B cell (primary cell): ENCODE measurements at regions not wholly inside any gene's neighbourhood (a gene's known extent, or its start where the extent isn't known, plus 50 kb on each side); places are given as distances from the start of the nearest gene placed in this dataset.
"Not testable (repeated sequence)": the region's sequence is repeated elsewhere in the genome, so short reads cannot be mapped to it uniquely, and the experiment has no call there.

ENCODE experiments used
- ATAC-seq: fragments of 200-7000 bp; cut with Tn5 transposase; one replicate; pipeline ENCODE4 v1.10.0; 2021; ENCODE audit warnings: low read depth, mild to moderate bottlenecking, moderate number of reproducible peaks, moderate library complexity
- CTCF ChIA-PET: fragments of 350-600 bp; sonication (Branson Sonifier 250); formaldehyde crosslinking; loops from one replicate; lab custom pipeline; 2021; ENCODE audit warnings: antibody characterized with exemption, inconsistent platforms; lab: Charles Lee
- POLR2A ChIA-PET: fragments of 350-600 bp; sonication (Branson Sonifier 250); formaldehyde crosslinking; loops from one replicate; lab custom pipeline; 2021; ENCODE audit warnings: antibody characterized with exemption; lab: Charles Lee
- DNase-seq: peaks from one replicate; pipeline ENCODE4 v3.0.0; 2013
- H2AFZ ChIP-seq: 2 replicates; pipeline ENCODE4 v1.6.1; 2012; ENCODE audit warnings: mild to moderate bottlenecking, low read depth, low read length; ENCODE audit not compliant: insufficient read depth, poor library complexity, severe bottlenecking
- H3K27ac ChIP-seq, 2 donors: 1 replicate in 1 of 2; 2 replicates in 1 of 2; pipeline ENCODE4 v1.5.1; 2012 to 2013; ENCODE audit warnings: low read length in 2 of 2, mild to moderate bottlenecking in 2 of 2, moderate library complexity in 1 of 2
- H3K27me3 ChIP-seq, 4 experiments: fragments of 200-600 bp in 1 of 4; sonication (generic) in 1 of 4; replicated peaks in 1 of 4; 1 replicate in 2 of 4; 2 replicates in 2 of 4; pipeline versions ENCODE4 v1.6.1 to v1.7.0; 2013 to 2016; ENCODE audit warnings: low read length in 3 of 4, mild to moderate bottlenecking in 2 of 4, mixed read lengths in 1 of 4, moderate library complexity in 1 of 4; ENCODE audit not compliant: insufficient read depth in 4 of 4, control insufficient read depth in 3 of 4; ENCODE audit errors: control extremely low read depth in 1 of 4
- H3K36me3 ChIP-seq, 2 experiments: replicated peaks in 1 of 2; 1 replicate in 1 of 2; 2 replicates in 1 of 2; pipeline versions ENCODE4 v1.6.1 to v1.7.1; 2013; ENCODE audit warnings: low read length in 1 of 2; ENCODE audit not compliant: insufficient read depth in 2 of 2, control insufficient read depth in 1 of 2; ENCODE audit errors: control extremely low read depth in 1 of 2, extremely low read depth in 1 of 2
- H3K4me1 ChIP-seq, 2 donors: fragments of 200-600 bp in 1 of 2; sonication (generic) in 1 of 2; 1 replicate in 1 of 2; 2 replicates in 1 of 2; pipeline versions ENCODE4 v1.5.1 to v1.6.1; 2013 to 2017; ENCODE audit warnings: low read length in 2 of 2; ENCODE audit not compliant: control insufficient read depth in 2 of 2, insufficient read depth in 2 of 2
- H3K4me2 ChIP-seq: replicated peaks from 2 replicates; pipeline ENCODE3; 2012; ENCODE audit warnings: mild to moderate bottlenecking, low read depth, low read length; ENCODE audit not compliant: poor library complexity, severe bottlenecking
- H3K4me3 ChIP-seq, 5 experiments: fragments of 200-600 bp in 1 of 5; sonication (generic) in 1 of 5; 1 replicate in 3 of 5; 2 replicates in 2 of 5; pipeline versions ENCODE4 v1.5.1 to v1.7.0; 2011 to 2016; ENCODE audit warnings: low read length in 4 of 5, mild to moderate bottlenecking in 4 of 5, low read depth in 2 of 5, control low read depth in 1 of 5, moderate library complexity in 1 of 5; ENCODE audit not compliant: insufficient read depth in 1 of 5; ENCODE audit errors: control extremely low read depth in 1 of 5, extremely low read depth in 1 of 5
- H3K79me2 ChIP-seq: fragments of 200-600 bp; sonication (generic); one replicate; pipeline ENCODE4 v1.6.0; 2016; ENCODE audit warnings: low read length; ENCODE audit not compliant: control insufficient read depth, insufficient read depth
- H3K9ac ChIP-seq: fragments of 200-600 bp; sonication (generic); 2 replicates; pipeline ENCODE4 v1.6.1; 2017; ENCODE audit warnings: mild to moderate bottlenecking, low read length, moderate library complexity
- H3K9me3 ChIP-seq, 3 donors: one replicate each; pipeline versions ENCODE4 v1.6.1 to v1.7.1; 2013; ENCODE audit warnings: low read length in 2 of 3; ENCODE audit not compliant: control insufficient read depth in 2 of 3, insufficient read depth in 1 of 3; ENCODE audit errors: control extremely low read depth in 1 of 3
- H4K20me1 ChIP-seq: 2 replicates; pipeline ENCODE4 v1.6.0; 2012; ENCODE audit warnings: mild to moderate bottlenecking, low read length; ENCODE audit not compliant: insufficient read depth, control insufficient read depth, poor library complexity, severe bottlenecking
- H3K27ac Mint-ChIP-seq: one replicate; pipeline ENCODE4 v1.8.0; 2021; ENCODE audit warnings: mixed read lengths
- H3K27me3 Mint-ChIP-seq: one replicate; pipeline ENCODE4 v1.8.0; 2021; ENCODE audit warnings: mixed read lengths
- H3K4me1 Mint-ChIP-seq: one replicate; pipeline ENCODE4 v1.8.0; 2021; ENCODE audit warnings: mixed read lengths
- H3K4me3 Mint-ChIP-seq: one replicate; pipeline ENCODE4 v1.8.0; 2021; ENCODE audit warnings: mixed read lengths
- H3K9me3 Mint-ChIP-seq: one replicate; pipeline ENCODE4 v1.8.0; 2022; ENCODE audit warnings: mixed read lengths; ENCODE audit not compliant: insufficient read depth
- EZH2 ChIP-seq: IDR thresholded peaks from 2 replicates; pipeline ENCODE4 v1.6.1; 2012; ENCODE audit warnings: borderline replicate concordance, low read depth, mild to moderate bottlenecking, moderate library complexity, low read length; ENCODE audit not compliant: insufficient read depth, poor library complexity, severe bottlenecking
- WGBS: methylation state at CpG from one replicate; pipeline ENCODE4 v1.1.5; 2013; ENCODE audit warnings: missing lambda C conversion rate; ENCODE audit not compliant: insufficient coverage; 5-methylcytosine and 5-hydroxymethylcytosine counted together
- intact Hi-C: fragments of 100-400 bp; cut with micrococcal nuclease; formaldehyde crosslinking; loops from one replicate; pipeline ENCODE4 v1.10.0; 2022
- TF ChIP-seq, protein P1 (sequence below): fragments of 200-600 bp; IDR thresholded peaks from one replicate; pipeline ENCODE4 v1.8.0; 2022; ENCODE audit warnings: antibody characterized with exemption, mild to moderate bottlenecking

DNA sequence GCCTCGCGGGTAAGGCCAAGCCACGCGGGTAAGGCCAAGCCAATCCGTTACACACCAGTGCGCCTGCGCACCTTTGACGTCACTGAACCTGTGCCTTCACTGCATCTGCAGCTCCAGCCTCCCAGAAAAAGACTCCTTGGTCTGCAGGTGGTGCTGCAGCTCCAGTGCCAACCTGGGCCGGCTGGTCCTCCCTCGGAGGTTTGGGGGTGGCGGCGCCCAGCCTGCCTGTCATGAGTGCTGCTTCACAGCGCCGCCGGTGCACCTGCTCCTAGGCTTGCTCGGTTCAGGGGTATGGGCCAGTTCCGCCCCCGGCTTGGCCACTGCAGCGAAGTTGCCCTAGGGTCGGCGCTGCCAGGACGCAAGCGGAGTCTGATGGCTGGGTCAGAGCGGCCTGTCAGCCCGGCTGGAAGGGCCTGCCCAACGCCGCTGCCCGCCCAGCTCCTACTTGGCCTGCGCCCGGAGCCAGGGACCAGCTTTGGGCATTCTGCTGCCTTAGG, 146.6 kb downstream of the USP22 start:
- POLR2A ChIA-PET, result no interaction called here
- peak overlapping the region in 1 of 5 experiments; percentile 7 for H3K4me3 ChIP-seq

GRCh38 chr17:20898726-20899125, 144.1 kb downstream of the USP22 start:
- ATAC-seq, H3K79me2 ChIP-seq, H3K4me1 Mint-ChIP-seq, H3K36me3 ChIP-seq, H3K4me3 ChIP-seq, POLR2A ChIA-PET, H3K4me1 ChIP-seq, H3K9me3 Mint-ChIP-seq, H3K9ac ChIP-seq, H3K4me3 Mint-ChIP-seq, H3K27me3 ChIP-seq, intact Hi-C loops, H3K9me3 ChIP-seq, DNase-seq, H3K27ac ChIP-seq, H2AFZ ChIP-seq, H3K27ac Mint-ChIP-seq, H4K20me1 ChIP-seq, H3K4me2 ChIP-seq, CTCF ChIA-PET: not testable (repeated sequence)
- WGBS, result 84% methylated on average over 2 of the region's 5 CpGs
- H3K27me3 Mint-ChIP-seq, result peaks cover 11% of the 10 kb centered on the region

More for the DNA sequence above, 146.6 kb downstream of the USP22 start:
- Histone ChIP-seq H3K79me2 (no peaks in the 10 kb centered on the region), H2AFZ (no peak overlapping the region), H3K9me3 (no peaks in the 10 kb centered on the region), H3K27me3 (peaks cover 0 to 5% (median 0%) of the 10 kb centered on the region in 4 experiments), H3K4me2 (no peak overlapping the region), H3K4me1 (no peaks in the 10 kb centered on the region), H4K20me1 (no peaks in the 10 kb centered on the region), H3K9ac (no peak overlapping the region), H3K36me3 (no peaks in the 10 kb centered on the region), H3K27ac (no peak overlapping the region)
- CTCF ChIA-PET, result no interaction called here
- no peaks in the 10 kb centered on the region for H3K9me3 Mint-ChIP-seq
- H3K4me1 Mint-ChIP-seq, result no peaks in the 10 kb centered on the region
- 59% methylated on average over 30 of the region's 30 CpGs for WGBS
- H3K4me3 Mint-ChIP-seq, result no peak overlapping the region
- DNase-seq, result peak; percentile 40
- TF ChIP-seq, protein P1, sequence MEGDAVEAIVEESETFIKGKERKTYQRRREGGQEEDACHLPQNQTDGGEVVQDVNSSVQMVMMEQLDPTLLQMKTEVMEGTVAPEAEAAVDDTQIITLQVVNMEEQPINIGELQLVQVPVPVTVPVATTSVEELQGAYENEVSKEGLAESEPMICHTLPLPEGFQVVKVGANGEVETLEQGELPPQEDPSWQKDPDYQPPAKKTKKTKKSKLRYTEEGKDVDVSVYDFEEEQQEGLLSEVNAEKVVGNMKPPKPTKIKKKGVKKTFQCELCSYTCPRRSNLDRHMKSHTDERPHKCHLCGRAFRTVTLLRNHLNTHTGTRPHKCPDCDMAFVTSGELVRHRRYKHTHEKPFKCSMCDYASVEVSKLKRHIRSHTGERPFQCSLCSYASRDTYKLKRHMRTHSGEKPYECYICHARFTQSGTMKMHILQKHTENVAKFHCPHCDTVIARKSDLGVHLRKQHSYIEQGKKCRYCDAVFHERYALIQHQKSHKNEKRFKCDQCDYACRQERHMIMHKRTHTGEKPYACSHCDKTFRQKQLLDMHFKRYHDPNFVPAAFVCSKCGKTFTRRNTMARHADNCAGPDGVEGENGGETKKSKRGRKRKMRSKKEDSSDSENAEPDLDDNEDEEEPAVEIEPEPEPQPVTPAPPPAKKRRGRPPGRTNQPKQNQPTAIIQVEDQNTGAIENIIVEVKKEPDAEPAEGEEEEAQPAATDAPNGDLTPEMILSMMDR, result no peak
- no peak for TF ChIP-seq EZH2
- ATAC-seq, result peak; percentile 60
- H3K27me3 Mint-ChIP-seq, result peaks cover 2% of the 10 kb centered on the region
- no peak overlapping the region for H3K27ac Mint-ChIP-seq
- intact Hi-C loops, result no loop called here

DNA sequence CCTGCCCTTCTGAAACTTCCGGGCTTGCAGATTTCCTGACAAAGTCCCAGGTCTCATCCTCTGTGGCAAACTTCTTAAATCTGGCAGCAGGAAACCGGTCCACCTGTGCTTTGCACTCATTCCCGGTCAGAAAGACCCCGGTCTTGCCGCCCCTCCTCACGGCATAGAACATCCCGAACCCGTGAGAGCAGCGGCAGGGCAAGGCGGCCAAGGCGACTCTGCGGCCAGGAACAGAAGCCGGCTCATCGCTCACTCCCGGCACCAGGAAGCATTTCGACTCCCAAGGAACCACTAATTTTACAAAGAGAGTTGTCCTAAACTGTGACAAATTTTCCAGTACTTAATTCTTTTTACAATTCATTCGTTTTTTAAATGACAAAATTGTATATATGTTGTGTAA, 140.3 kb downstream of the USP22 start:
- H3K27me3 ChIP-seq, H3K4me3 Mint-ChIP-seq, H3K9me3 Mint-ChIP-seq, H3K4me1 Mint-ChIP-seq, H3K4me1 ChIP-seq, H3K27ac Mint-ChIP-seq, H3K4me2 ChIP-seq, H3K9ac ChIP-seq, DNase-seq, H3K79me2 ChIP-seq, H4K20me1 ChIP-seq, POLR2A ChIA-PET, H3K4me3 ChIP-seq, ATAC-seq, H3K27ac ChIP-seq, CTCF ChIA-PET, intact Hi-C loops, H2AFZ ChIP-seq, H3K36me3 ChIP-seq, H3K9me3 ChIP-seq: not testable (repeated sequence)
- WGBS, result 50% methylated on average over 15 of the region's 17 CpGs
- peaks cover 13% of the 10 kb centered on the region for H3K27me3 Mint-ChIP-seq
